HL-60 (cell line): ENCODE measurements at regions not wholly inside any gene's neighbourhood (a gene's known extent, or its start where the extent isn't known, plus 50 kb on each side); places are given as distances from the start of the nearest gene placed in this dataset.

Source experiments
- DNase-seq, 2 experiments: peaks; one replicate each; pipeline ENCODE4 v3.0.0-alpha.2; 2010 to 2020; ENCODE audit warnings: low read depth in 1 of 2, low spot score in 1 of 2
- H3K27ac ChIP-seq: fragments of 250-450 bp; sonication (Bioruptor Pico); replicated peaks from 2 replicates; pipeline ENCODE4 v1.5.1; 2020; ENCODE audit warnings: mild to moderate bottlenecking, moderate library complexity
- H3K27me3 ChIP-seq: fragments of 250-450 bp; sonication (Bioruptor Pico); 2 replicates; pipeline ENCODE4 v1.5.1; 2021; ENCODE audit warnings: mild to moderate bottlenecking, moderate library complexity; ENCODE audit not compliant: insufficient read depth, poor library complexity, severe bottlenecking
- H3K4me3 ChIP-seq: replicated peaks from 2 replicates; pipeline ENCODE4 v1.5.1; 2011; ENCODE audit warnings: mild to moderate bottlenecking, control low read depth, low read length; ENCODE audit not compliant: insufficient read depth
- GABPA ChIP-seq: IDR thresholded peaks from 2 replicates; pipeline ENCODE4 v1.6.1; 2012; ENCODE audit warnings: low read depth
- POLR2AphosphoS5 ChIP-seq: IDR thresholded peaks from 2 replicates; pipeline ENCODE4 v1.6.1; 2012; ENCODE audit warnings: low read depth
- SPI1 ChIP-seq: IDR thresholded peaks from 2 replicates; pipeline ENCODE4 v1.6.1; 2012; ENCODE audit warnings: low read depth, mild to moderate bottlenecking, borderline replicate concordance
- TF ChIP-seq, protein P1 (sequence below): IDR thresholded peaks from 2 replicates; pipeline ENCODE4 v1.6.1; 2012; ENCODE audit warnings: low read depth; ENCODE audit not compliant: insufficient replicate concordance
- TF ChIP-seq, protein P2 (sequence below): IDR thresholded peaks from one replicate; pipeline ENCODE4 v1.5.1; 2011; ENCODE audit warnings: low read length, control low read depth, inconsistent platforms; ENCODE audit not compliant: insufficient read depth

DNA sequence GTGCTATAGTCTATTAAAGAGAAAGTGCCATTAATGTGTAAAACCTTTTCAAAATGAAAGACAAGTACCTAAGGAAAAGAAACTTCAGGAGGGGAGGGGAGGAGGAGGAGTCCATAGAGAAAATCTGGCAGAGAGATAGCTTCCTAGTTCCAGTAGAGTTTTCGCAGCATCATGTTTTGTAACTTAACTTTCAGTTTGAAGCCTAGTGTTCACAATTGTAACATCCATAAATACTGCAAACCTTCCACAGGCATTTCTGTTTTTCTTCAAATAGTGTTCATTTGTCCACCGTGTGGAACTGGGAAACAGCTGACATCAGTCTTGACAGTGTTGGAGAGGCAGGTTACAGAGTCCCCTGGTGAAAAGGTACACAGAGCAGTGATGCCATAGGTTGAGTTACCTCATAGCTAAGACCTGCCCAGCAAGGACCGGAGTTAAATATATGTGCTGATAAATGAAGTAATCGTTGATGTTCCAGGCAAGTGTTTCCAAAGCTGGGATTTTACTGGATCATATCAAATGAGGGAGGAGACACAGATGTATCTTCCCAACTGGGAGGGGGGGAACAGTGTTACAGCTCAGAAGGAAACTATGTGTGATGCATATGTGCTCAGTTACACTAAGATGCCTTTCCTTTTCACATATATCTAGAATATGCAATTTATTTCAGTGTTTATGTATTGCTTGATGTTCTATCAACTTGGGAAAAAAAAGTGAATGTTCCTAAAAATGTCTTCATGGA, 369.5 kb upstream of the FAM241A start:
- H3K27ac ChIP-seq = no peak overlapping the region

DNA sequence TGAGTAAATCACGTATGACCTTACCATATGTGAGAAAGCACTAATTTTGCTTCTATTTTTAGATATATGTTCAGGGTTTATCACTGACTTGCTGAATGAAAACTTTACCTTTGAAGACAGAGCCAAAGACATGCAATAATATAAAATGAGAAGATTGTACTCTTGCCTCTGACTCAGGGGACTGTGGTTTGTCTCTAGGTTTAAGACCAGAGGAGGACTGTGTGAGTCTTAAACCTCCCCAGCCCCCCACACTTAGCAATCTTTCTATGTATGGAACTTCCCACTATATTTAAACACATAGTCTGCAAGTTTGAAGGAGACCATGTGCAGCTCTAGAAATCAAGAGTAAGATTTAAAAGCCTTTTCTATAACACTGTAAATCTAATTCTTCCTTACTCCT, 368.7 kb upstream of the FAM241A start:
- no peak for TF ChIP-seq SPI1
- TF ChIP-seq GABPA = no peak
- TF ChIP-seq, protein P1, sequence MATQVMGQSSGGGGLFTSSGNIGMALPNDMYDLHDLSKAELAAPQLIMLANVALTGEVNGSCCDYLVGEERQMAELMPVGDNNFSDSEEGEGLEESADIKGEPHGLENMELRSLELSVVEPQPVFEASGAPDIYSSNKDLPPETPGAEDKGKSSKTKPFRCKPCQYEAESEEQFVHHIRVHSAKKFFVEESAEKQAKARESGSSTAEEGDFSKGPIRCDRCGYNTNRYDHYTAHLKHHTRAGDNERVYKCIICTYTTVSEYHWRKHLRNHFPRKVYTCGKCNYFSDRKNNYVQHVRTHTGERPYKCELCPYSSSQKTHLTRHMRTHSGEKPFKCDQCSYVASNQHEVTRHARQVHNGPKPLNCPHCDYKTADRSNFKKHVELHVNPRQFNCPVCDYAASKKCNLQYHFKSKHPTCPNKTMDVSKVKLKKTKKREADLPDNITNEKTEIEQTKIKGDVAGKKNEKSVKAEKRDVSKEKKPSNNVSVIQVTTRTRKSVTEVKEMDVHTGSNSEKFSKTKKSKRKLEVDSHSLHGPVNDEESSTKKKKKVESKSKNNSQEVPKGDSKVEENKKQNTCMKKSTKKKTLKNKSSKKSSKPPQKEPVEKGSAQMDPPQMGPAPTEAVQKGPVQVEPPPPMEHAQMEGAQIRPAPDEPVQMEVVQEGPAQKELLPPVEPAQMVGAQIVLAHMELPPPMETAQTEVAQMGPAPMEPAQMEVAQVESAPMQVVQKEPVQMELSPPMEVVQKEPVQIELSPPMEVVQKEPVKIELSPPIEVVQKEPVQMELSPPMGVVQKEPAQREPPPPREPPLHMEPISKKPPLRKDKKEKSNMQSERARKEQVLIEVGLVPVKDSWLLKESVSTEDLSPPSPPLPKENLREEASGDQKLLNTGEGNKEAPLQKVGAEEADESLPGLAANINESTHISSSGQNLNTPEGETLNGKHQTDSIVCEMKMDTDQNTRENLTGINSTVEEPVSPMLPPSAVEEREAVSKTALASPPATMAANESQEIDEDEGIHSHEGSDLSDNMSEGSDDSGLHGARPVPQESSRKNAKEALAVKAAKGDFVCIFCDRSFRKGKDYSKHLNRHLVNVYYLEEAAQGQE = no peak
- TF ChIP-seq, protein P2, sequence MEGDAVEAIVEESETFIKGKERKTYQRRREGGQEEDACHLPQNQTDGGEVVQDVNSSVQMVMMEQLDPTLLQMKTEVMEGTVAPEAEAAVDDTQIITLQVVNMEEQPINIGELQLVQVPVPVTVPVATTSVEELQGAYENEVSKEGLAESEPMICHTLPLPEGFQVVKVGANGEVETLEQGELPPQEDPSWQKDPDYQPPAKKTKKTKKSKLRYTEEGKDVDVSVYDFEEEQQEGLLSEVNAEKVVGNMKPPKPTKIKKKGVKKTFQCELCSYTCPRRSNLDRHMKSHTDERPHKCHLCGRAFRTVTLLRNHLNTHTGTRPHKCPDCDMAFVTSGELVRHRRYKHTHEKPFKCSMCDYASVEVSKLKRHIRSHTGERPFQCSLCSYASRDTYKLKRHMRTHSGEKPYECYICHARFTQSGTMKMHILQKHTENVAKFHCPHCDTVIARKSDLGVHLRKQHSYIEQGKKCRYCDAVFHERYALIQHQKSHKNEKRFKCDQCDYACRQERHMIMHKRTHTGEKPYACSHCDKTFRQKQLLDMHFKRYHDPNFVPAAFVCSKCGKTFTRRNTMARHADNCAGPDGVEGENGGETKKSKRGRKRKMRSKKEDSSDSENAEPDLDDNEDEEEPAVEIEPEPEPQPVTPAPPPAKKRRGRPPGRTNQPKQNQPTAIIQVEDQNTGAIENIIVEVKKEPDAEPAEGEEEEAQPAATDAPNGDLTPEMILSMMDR = no peak
- TF ChIP-seq POLR2AphosphoS5 = no peak
- Histone ChIP-seq H3K4me3 (no peak overlapping the region), H3K27ac (no peak overlapping the region), H3K27me3 (no peaks in the 10 kb centered on the region)
- DNase-seq = no peak

More for the DNA sequence above, 369.5 kb upstream of the FAM241A start:
- no peak for DNase-seq
- Histone ChIP-seq H3K27me3 (no peaks in the 10 kb centered on the region), H3K4me3 (no peak overlapping the region)
- TF ChIP-seq, protein P2 = no peak
- TF ChIP-seq, protein P1 = no peak
- TF ChIP-seq POLR2AphosphoS5 (no peak), GABPA (no peak), SPI1 (no peak)

DNA sequence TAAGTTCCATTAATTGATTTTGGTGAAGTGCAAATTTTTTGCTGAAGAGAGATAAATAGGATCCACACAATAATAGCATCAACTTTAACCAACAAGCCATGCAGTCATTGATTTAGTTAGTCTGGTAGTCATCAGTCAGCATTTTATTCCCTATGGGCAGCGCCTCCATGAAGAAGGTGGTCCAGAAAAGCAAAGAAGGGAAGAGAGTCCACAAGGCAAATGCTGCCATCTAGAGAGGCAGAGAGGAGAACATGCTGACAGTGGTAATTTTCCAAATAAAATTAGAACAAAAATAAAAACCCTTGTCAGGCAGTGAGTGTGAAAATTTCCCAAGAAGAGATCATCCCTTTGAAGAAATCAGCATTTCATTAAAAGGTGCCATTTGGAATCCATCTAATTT, 366.7 kb upstream of the FAM241A start:
- Histone ChIP-seq H3K4me3 (no peak overlapping the region), H3K27me3 (no peaks in the 10 kb centered on the region), H3K27ac (no peak overlapping the region)
- no peak for TF ChIP-seq SPI1
- TF ChIP-seq, protein P2 = no peak
- TF ChIP-seq POLR2AphosphoS5 = no peak
- TF ChIP-seq, protein P1 = no peak
- TF ChIP-seq GABPA = no peak
- no peak for DNase-seq
